Stimulated activated naive CD8-positive, alpha-beta T cell treated with anti-CD3 and anti-CD28 coated beads, Interleukin-15, Interleukin-2, amounts not matched to agents 100 U/mL and 50 U/mL, for 24 hours (primary cell): ENCODE measurements at regions not wholly inside any gene's neighbourhood (a gene's known extent, or its start where the extent isn't known, plus 50 kb on each side); places are given as distances from the start of the nearest gene placed in this dataset.

Experiments used
- ATAC-seq: fragments of 150-1000 bp; cut with Tn5 transposase; one replicate; pipeline ENCODE4 v1.10.0; 2021
- DNase-seq: peaks from one replicate; pipeline ENCODE4 v3.0.0; 2021

GRCh38 chr15:47644722-47645121 is 72.6 kb upstream of the SEMA6D start:
- ATAC-seq (no peak), DNase-seq (no peak)

GRCh38 chr15:47650564-47650963 is 66.7 kb upstream of the SEMA6D start:
- ATAC-seq: no peak
- no peak for DNase-seq

- DNase-seq (no peak), ATAC-seq (no peak)
Observed at GRCh38 chr15:47652328-47652727, 65.0 kb upstream of the SEMA6D start.

- DNase-seq (no peak), ATAC-seq (no peak)
Observed at GRCh38 chr15:47652844-47653243, 64.5 kb upstream of the SEMA6D start.

GRCh38 chr15:47661661-47662180 is 55.6 kb upstream of the SEMA6D start:
- DNase-seq (no peak), ATAC-seq (no peak)

- DNase-seq (no peak), ATAC-seq (no peak)
Observed at GRCh38 chr15:47663101-47663500, 54.2 kb upstream of the SEMA6D start.
